Glutamatergic neuron (in vitro differentiated cells): ENCODE measurements at regions not wholly inside any gene's neighbourhood (a gene's known extent, or its start where the extent isn't known, plus 50 kb on each side); places are given as distances from the start of the nearest gene placed in this dataset.

Source experiments
- DNase-seq: peaks from one replicate; pipeline ENCODE4 v3.0.0; 2022
- H3K27ac Mint-ChIP-seq: one replicate; pipeline ENCODE4 v1.8.0; 2020; ENCODE audit warnings: mild to moderate bottlenecking, mixed read lengths, inconsistent platforms; ENCODE audit not compliant: unreplicated experiment
- H3K27me3 Mint-ChIP-seq: one replicate; pipeline ENCODE4 v1.8.0; 2020; ENCODE audit warnings: mild to moderate bottlenecking, moderate library complexity, mixed read lengths, inconsistent platforms; ENCODE audit not compliant: unreplicated experiment
- H3K36me3 Mint-ChIP-seq: one replicate; pipeline ENCODE4 v1.8.0; 2020; ENCODE audit warnings: mild to moderate bottlenecking, mixed read lengths, inconsistent platforms; ENCODE audit not compliant: unreplicated experiment
- H3K4me1 Mint-ChIP-seq: one replicate; pipeline ENCODE4 v1.8.0; 2020; ENCODE audit warnings: mild to moderate bottlenecking, low read depth, mixed read lengths, inconsistent platforms; ENCODE audit not compliant: unreplicated experiment
- H3K4me3 Mint-ChIP-seq: one replicate; pipeline ENCODE4 v1.8.0; 2020; ENCODE audit warnings: mild to moderate bottlenecking, mixed read lengths, inconsistent platforms; ENCODE audit not compliant: unreplicated experiment
- H3K9me3 Mint-ChIP-seq: one replicate; pipeline ENCODE4 v1.8.0; 2020; ENCODE audit warnings: mild to moderate bottlenecking, moderate library complexity, mixed read lengths, inconsistent platforms; ENCODE audit not compliant: unreplicated experiment
- CTCF ChIP-seq: fragments of 200-600 bp; sonication (generic); IDR thresholded peaks from one replicate; pipeline ENCODE4 v1.5.0; 2021; ENCODE audit not compliant: partially characterized antibody, unreplicated experiment

GRCh38 chr18:34050661-34051060 is 174.1 kb downstream of the NOL4 start:
- TF ChIP-seq CTCF, result no peak
- Mint-ChIP-seq H3K27me3 (no peaks in the 10 kb centered on the region), H3K4me1 (peaks cover 14% of the 10 kb centered on the region), H3K4me3 (no peak overlapping the region), H3K27ac (no peak overlapping the region), H3K36me3 (peaks cover 4% of the 10 kb centered on the region), H3K9me3 (peaks cover 1% of the 10 kb centered on the region)
- no peak for DNase-seq

GRCh38 chr18:34049511-34049910 is 175.2 kb downstream of the NOL4 start:
- H3K27ac Mint-ChIP-seq, result no peak overlapping the region
- no peaks in the 10 kb centered on the region for H3K36me3 Mint-ChIP-seq
- no peak for DNase-seq

GRCh38 chr18:34048423-34048822 is 176.3 kb downstream of the NOL4 start:
- no peak for TF ChIP-seq CTCF
- Mint-ChIP-seq H3K27me3 (no peaks in the 10 kb centered on the region), H3K27ac (no peak overlapping the region), H3K4me1 (peaks cover 14% of the 10 kb centered on the region), H3K4me3 (no peak overlapping the region), H3K9me3 (no peaks in the 10 kb centered on the region), H3K36me3 (no peaks in the 10 kb centered on the region)
- DNase-seq, result no peak

More at GRCh38 chr18:34049511-34049910, 175.2 kb downstream of the NOL4 start:
- Mint-ChIP-seq H3K4me1 (peaks cover 14% of the 10 kb centered on the region), H3K4me3 (no peak overlapping the region), H3K27me3 (no peaks in the 10 kb centered on the region), H3K9me3 (no peaks in the 10 kb centered on the region)
- no peak for TF ChIP-seq CTCF

GRCh38 chr18:34042423-34043146 is 182.1 kb downstream of the NOL4 start:
- no peak for TF ChIP-seq CTCF
- Mint-ChIP-seq H3K4me1 (no peaks in the 10 kb centered on the region), H3K9me3 (no peaks in the 10 kb centered on the region), H3K27me3 (no peaks in the 10 kb centered on the region), H3K4me3 (no peak overlapping the region), H3K27ac (no peak overlapping the region), H3K36me3 (no peaks in the 10 kb centered on the region)
- no peak for DNase-seq

GRCh38 chr18:34039611-34040010 is 185.1 kb downstream of the NOL4 start:
- H3K4me3 Mint-ChIP-seq, result no peak overlapping the region
- no peaks in the 10 kb centered on the region for H3K9me3 Mint-ChIP-seq
- no peak for DNase-seq
- H3K27me3 Mint-ChIP-seq, result no peaks in the 10 kb centered on the region
- no peak for TF ChIP-seq CTCF
- H3K27ac Mint-ChIP-seq, result no peak overlapping the region
- H3K4me1 Mint-ChIP-seq, result no peaks in the 10 kb centered on the region
- H3K36me3 Mint-ChIP-seq, result no peaks in the 10 kb centered on the region
